ENCODE measurements at regions not wholly inside any gene's neighbourhood (a gene's known extent, or its start where the extent isn't known, plus 50 kb on each side); places are given as distances from the start of the nearest gene placed in this dataset.

GRCh38 chr2:215207041-215207440, 68.6 kb upstream of the ABCA12 start:
- Histone ChIP-seq H3K27me3 (no peaks in the 10 kb centered on the region), H3K9me3 (peaks cover 0 to 30% of the 10 kb centered on the region in 2 donors), H3K4me1 (no peaks in the 10 kb centered on the region), H3K27ac (no peak overlapping the region), H3K4me3 (no peak overlapping the region), H3K36me3 (no peaks in the 10 kb centered on the region)
- intact Hi-C loops (cut with DNase I), result no loop called here
- no peak for DNase-seq
- no peak for ATAC-seq
- TF ChIP-seq, protein P1, sequence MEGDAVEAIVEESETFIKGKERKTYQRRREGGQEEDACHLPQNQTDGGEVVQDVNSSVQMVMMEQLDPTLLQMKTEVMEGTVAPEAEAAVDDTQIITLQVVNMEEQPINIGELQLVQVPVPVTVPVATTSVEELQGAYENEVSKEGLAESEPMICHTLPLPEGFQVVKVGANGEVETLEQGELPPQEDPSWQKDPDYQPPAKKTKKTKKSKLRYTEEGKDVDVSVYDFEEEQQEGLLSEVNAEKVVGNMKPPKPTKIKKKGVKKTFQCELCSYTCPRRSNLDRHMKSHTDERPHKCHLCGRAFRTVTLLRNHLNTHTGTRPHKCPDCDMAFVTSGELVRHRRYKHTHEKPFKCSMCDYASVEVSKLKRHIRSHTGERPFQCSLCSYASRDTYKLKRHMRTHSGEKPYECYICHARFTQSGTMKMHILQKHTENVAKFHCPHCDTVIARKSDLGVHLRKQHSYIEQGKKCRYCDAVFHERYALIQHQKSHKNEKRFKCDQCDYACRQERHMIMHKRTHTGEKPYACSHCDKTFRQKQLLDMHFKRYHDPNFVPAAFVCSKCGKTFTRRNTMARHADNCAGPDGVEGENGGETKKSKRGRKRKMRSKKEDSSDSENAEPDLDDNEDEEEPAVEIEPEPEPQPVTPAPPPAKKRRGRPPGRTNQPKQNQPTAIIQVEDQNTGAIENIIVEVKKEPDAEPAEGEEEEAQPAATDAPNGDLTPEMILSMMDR (IDR thresholded peaks at IDR 0.05), result no peak

- no peak for DNase-seq
- no peaks in the 10 kb centered on the region for H3K4me1 ChIP-seq
- ATAC-seq, result no peak
- H3K27ac ChIP-seq, result no peak overlapping the region
- no peaks in the 10 kb centered on the region for H3K27me3 ChIP-seq
- intact Hi-C loops (cut with DNase I), result no loop called here
- H3K9me3 ChIP-seq, result peaks cover 0 to 24% of the 10 kb centered on the region in 2 donors
- no peaks in the 10 kb centered on the region for H3K36me3 ChIP-seq
- H3K4me3 ChIP-seq, result no peak overlapping the region
- TF ChIP-seq, protein P1 (IDR thresholded peaks at IDR 0.05), result no peak
Observed at GRCh38 chr2:215205787-215206186, 67.4 kb upstream of the ABCA12 start.

- intact Hi-C loops (cut with DNase I), result no loop called here
- TF ChIP-seq, protein P1 (IDR thresholded peaks at IDR 0.05), result no peak
- Histone ChIP-seq H3K27me3 (no peaks in the 10 kb centered on the region), H3K4me1 (no peaks in the 10 kb centered on the region), H3K27ac (no peak overlapping the region), H3K36me3 (no peaks in the 10 kb centered on the region), H3K9me3 (no peaks in the 10 kb centered on the region), H3K4me3 (no peak overlapping the region)
- DNase-seq (no peak), ATAC-seq (no peak)
Observed at GRCh38 chr2:215191477-215191876, 53.1 kb upstream of the ABCA12 start.

DNA sequence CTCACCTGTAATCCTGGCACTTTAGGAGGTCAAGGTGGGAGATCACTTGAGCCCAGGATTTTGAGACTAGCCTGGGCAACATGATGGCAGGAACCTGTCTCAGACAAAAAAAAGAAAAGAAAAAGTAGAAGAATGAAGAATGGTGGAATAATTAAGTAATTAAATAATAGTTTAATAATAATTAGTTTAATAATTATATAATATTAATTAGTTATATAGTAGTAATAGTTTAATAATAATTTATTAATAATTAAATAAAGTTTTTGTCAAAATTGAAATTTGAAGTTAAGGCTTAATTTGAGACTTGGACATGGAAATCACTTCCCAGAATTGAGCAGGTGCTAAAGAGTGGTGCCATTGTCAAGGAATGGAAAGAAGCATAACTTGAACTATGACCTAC, 52.2 kb upstream of the ABCA12 start:
- DNase-seq (no peak), ATAC-seq (no peak)
- intact Hi-C loops (cut with DNase I), result no loop called here
- Histone ChIP-seq H3K9me3 (no peaks in the 10 kb centered on the region), H3K36me3 (no peaks in the 10 kb centered on the region), H3K4me3 (no peak overlapping the region), H3K27me3 (no peaks in the 10 kb centered on the region), H3K27ac (no peak overlapping the region), H3K4me1 (no peaks in the 10 kb centered on the region)
- TF ChIP-seq, protein P1 (IDR thresholded peaks at IDR 0.05), result no peak

GRCh38 chr2:215189393-215189792, 51.0 kb upstream of the ABCA12 start:
- intact Hi-C loops (cut with DNase I), result no loop called here
- no peaks in the 10 kb centered on the region for H3K4me1 ChIP-seq
- H3K27me3 ChIP-seq, result no peaks in the 10 kb centered on the region
- no peak overlapping the region for H3K27ac ChIP-seq
- no peaks in the 10 kb centered on the region for H3K9me3 ChIP-seq
- DNase-seq (no peak), ATAC-seq (no peak)
- TF ChIP-seq, protein P1 (IDR thresholded peaks at IDR 0.05), result no peak
- no peak overlapping the region for H3K4me3 ChIP-seq
- H3K36me3 ChIP-seq, result no peaks in the 10 kb centered on the region
